Putamen (tissue), 1 donor: ENCODE measurements at regions not wholly inside any gene's neighbourhood (a gene's known extent, or its start where the extent isn't known, plus 50 kb on each side); places are given as distances from the start of the nearest gene placed in this dataset.

Experiments used
- DNase-seq: peaks from one replicate; pipeline ENCODE4 v3.0.0-alpha.2; 2016; ENCODE audit warnings: low spot score

- no peak for DNase-seq
These were observed 124.9 kb upstream of the NEBL start for GRCh38 chr10:21021843-21022594.

GRCh38 chr10:21021231-21021630 lies 124.1 kb upstream of the NEBL start:
- DNase-seq = no peak

- no peak for DNase-seq
These were observed 123.4 kb upstream of the NEBL start for GRCh38 chr10:21020545-21020944.

- DNase-seq = no peak
These were observed 122.3 kb upstream of the NEBL start for GRCh38 chr10:21019436-21019835.

- DNase-seq = peak; percentile 10
These were observed 118.7 kb upstream of the NEBL start for GRCh38 chr10:21015851-21016250.

GRCh38 chr10:21014141-21014540 lies 117.0 kb upstream of the NEBL start:
- no peak for DNase-seq

- no peak for DNase-seq
These were observed 114.4 kb upstream of the NEBL start for GRCh38 chr10:21011433-21012018.

- no peak for DNase-seq
These were observed 113.5 kb upstream of the NEBL start for GRCh38 chr10:21010615-21011014.

GRCh38 chr10:21003240-21003822 lies 106.2 kb upstream of the NEBL start:
- DNase-seq = no peak

- no peak for DNase-seq
These were observed 105.2 kb upstream of the NEBL start for GRCh38 chr10:21002091-21002878.

GRCh38 chr10:20999699-21000098 lies 102.6 kb upstream of the NEBL start:
- no peak for DNase-seq

GRCh38 chr10:20998036-20998435 lies 100.9 kb upstream of the NEBL start:
- DNase-seq = no peak

GRCh38 chr10:20995123-20995987 lies 98.2 kb upstream of the NEBL start:
- peak; percentile 8 for DNase-seq

- DNase-seq = no peak
These were observed 96.9 kb upstream of the NEBL start for GRCh38 chr10:20993830-20994527.

- no peak for DNase-seq
These were observed 96.3 kb upstream of the NEBL start for GRCh38 chr10:20993389-20993788.

GRCh38 chr10:20991526-20991925 lies 94.4 kb upstream of the NEBL start:
- DNase-seq = no peak

GRCh38 chr10:20990604-20991003 lies 93.5 kb upstream of the NEBL start:
- DNase-seq = no peak

GRCh38 chr10:20988357-20988983 lies 91.4 kb upstream of the NEBL start:
- DNase-seq = no peak

GRCh38 chr10:20986049-20986448 lies 88.9 kb upstream of the NEBL start:
- DNase-seq = no peak

- DNase-seq = no peak
These were observed 87.6 kb upstream of the NEBL start for GRCh38 chr10:20984662-20985061.
